ENCODE measurements at regions not wholly inside any gene's neighbourhood (a gene's known extent, or its start where the extent isn't known, plus 50 kb on each side); places are given as distances from the start of the nearest gene placed in this dataset.

- TF ChIP-seq CTCF (IDR thresholded peaks at IDR 0.05) (no peak), MEF2A (IDR thresholded peaks at IDR 0.05; ENCODE audit: borderline replicate concordance, low read depth) (no peak), NFIC (IDR thresholded peaks at IDR 0.05; ENCODE audit: borderline replicate concordance) (no peak), SIN3A (IDR thresholded peaks at IDR 0.05; ENCODE audit: borderline replicate concordance, low read depth, low read length) (no peak), POLR2AphosphoS5 (IDR thresholded peaks at IDR 0.05; ENCODE audit: low read depth, low read length) (no peak)
These were observed 127.6 kb downstream of the URI1 start for GRCh38 chr19:30069535-30070197.

Data from SK-N-SH (cell line).